WTC11 (cell line): ENCODE measurements at regions not wholly inside any gene's neighbourhood (a gene's known extent, or its start where the extent isn't known, plus 50 kb on each side); places are given as distances from the start of the nearest gene placed in this dataset.

ENCODE experiments used
- ATAC-seq: fragments of 200-7000 bp; cut with Tn5 transposase; 2 replicates; pipeline ENCODE4 v1.10.0; 2021; ENCODE audit warnings: mild to moderate bottlenecking, moderate library complexity
- CTCF ChIA-PET: fragments of 300-600 bp; sonication (Branson Sonifier 250); formaldehyde crosslinking; loops from one replicate; lab custom pipeline; 2021; ENCODE audit warnings: antibody characterized with exemption; lab: Charles Lee
- POLR2A ChIA-PET: fragments of 350-600 bp; sonication (Branson Sonifier 250); formaldehyde crosslinking; loops from one replicate; lab custom pipeline; 2021; ENCODE audit warnings: antibody characterized with exemption; lab: Charles Lee
- DNase-seq: peaks from one replicate; pipeline ENCODE4 v3.0.0; 2021; ENCODE audit warnings: low spot score
- H3K27ac Mint-ChIP-seq: 2 replicates; pipeline ENCODE4 v1.8.0; 2021; ENCODE audit warnings: mixed read lengths
- H3K27me3 Mint-ChIP-seq: 2 replicates; pipeline ENCODE4 v1.8.0; 2021; ENCODE audit warnings: low read depth, mild to moderate bottlenecking, moderate library complexity, mixed read lengths
- H3K36me3 Mint-ChIP-seq: 2 replicates; pipeline ENCODE4 v1.8.0; 2021; ENCODE audit warnings: mixed read lengths
- H3K4me1 Mint-ChIP-seq: 2 replicates; pipeline ENCODE4 v1.8.0; 2022; ENCODE audit warnings: mixed read lengths
- H3K4me3 Mint-ChIP-seq: 2 replicates; pipeline ENCODE4 v1.8.0; 2021; ENCODE audit warnings: mild to moderate bottlenecking, moderate library complexity, mixed read lengths
- H3K9me3 Mint-ChIP-seq: 2 replicates; pipeline ENCODE4 v1.8.0; 2021; ENCODE audit warnings: mixed read lengths
- ARID4B ChIP-seq: sonication (generic); formaldehyde crosslinking; IDR thresholded peaks from 2 replicates; pipeline ENCODE4 v1.8.0; 2023; ENCODE audit warnings: missing genetic modification reagents, mild to moderate bottlenecking, borderline replicate concordance
- CTCF ChIP-seq: fragments of 200-600 bp; IDR thresholded peaks from 2 replicates; pipeline ENCODE4 v1.8.0; 2022; ENCODE audit warnings: antibody characterized with exemption
- E2F1 ChIP-seq: sonication (generic); formaldehyde crosslinking; IDR thresholded peaks from 2 replicates; pipeline ENCODE4 v1.8.0; 2022; ENCODE audit warnings: mild to moderate bottlenecking, missing genetic modification reagents
- E2F5 ChIP-seq: sonication (generic); formaldehyde crosslinking; IDR thresholded peaks from 2 replicates; pipeline ENCODE4 v1.8.1; 2022; ENCODE audit warnings: mild to moderate bottlenecking, moderate library complexity, missing genetic modification reagents
- ESRRA ChIP-seq: sonication (generic); formaldehyde crosslinking; IDR thresholded peaks from 2 replicates; pipeline ENCODE4 v1.8.1; 2022; ENCODE audit warnings: mild to moderate bottlenecking, missing genetic modification reagents, borderline replicate concordance
- IRF1 ChIP-seq: sonication (generic); formaldehyde crosslinking; IDR thresholded peaks from 2 replicates; pipeline ENCODE4 v1.8.0; 2023; ENCODE audit warnings: missing genetic modification reagents
- NR2C2 ChIP-seq: sonication (generic); formaldehyde crosslinking; IDR thresholded peaks from 2 replicates; pipeline ENCODE4 v1.8.0; 2022; ENCODE audit warnings: mild to moderate bottlenecking, missing genetic modification reagents
- PRRX2 ChIP-seq: fragments of 250-450 bp; sonication (Bioruptor Pico); IDR thresholded peaks from 2 replicates; pipeline ENCODE4 v1.8.0; 2021; ENCODE audit warnings: mild to moderate bottlenecking
- RELA ChIP-seq: sonication (generic); formaldehyde crosslinking; IDR thresholded peaks from 2 replicates; pipeline ENCODE4 v1.8.1; 2022; ENCODE audit warnings: missing genetic modification reagents, mild to moderate bottlenecking, borderline replicate concordance
- ZNF671 ChIP-seq: fragments of 250-450 bp; sonication (Bioruptor Pico); IDR thresholded peaks from 2 replicates; pipeline ENCODE4 v1.8.0; 2021; ENCODE audit warnings: mild to moderate bottlenecking
- TF ChIP-seq, protein P1 (sequence below): sonication (generic); formaldehyde crosslinking; IDR thresholded peaks from 2 replicates; pipeline ENCODE4 v1.8.1; 2023; ENCODE audit warnings: mild to moderate bottlenecking, missing genetic modification reagents
- TF ChIP-seq, protein P2 (sequence below): fragments of 250-450 bp; sonication (Bioruptor Pico); IDR thresholded peaks from 2 replicates; pipeline ENCODE4 v2.1.2; 2022; ENCODE audit warnings: mild to moderate bottlenecking, moderate library complexity

DNA sequence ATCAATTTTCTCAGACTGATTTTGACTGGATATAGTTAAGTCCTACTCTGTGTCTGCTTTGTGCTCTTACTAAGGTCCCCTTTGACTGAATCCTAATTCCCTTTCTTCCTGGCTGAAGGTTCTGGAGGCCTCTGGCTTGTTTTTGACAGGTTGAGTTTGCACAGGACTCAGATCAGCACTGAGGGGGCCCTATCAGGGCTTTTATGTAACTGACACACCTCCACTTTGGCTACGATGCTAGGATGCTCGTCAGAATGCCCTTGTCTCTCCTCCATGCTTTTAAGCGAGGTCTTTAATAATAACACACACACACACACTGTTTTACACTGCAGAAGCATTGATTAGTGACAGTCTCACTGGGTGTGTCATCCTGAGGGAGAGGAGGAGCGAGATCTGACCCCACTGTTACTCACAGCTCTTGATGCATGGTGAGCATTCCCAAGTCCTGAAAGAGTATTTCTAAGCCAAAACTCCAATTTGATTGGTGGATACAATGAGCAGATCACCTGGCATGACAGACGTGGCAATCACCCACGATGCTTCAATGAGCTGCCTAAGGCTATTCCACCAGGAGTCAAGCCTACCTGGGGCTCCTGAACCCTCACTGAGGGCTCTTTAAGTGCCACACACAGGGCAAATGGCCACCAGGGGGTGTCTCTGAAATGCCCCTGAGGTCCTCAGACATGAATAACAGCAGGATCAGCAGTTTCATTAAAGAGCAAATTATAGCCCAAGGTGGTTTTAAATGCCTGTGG is 130.4 kb upstream of the CPEB2 start:
- H3K36me3 Mint-ChIP-seq = no peaks in the 10 kb centered on the region
- no peak overlapping the region for H3K27ac Mint-ChIP-seq
- DNase-seq (peak; percentile 69), ATAC-seq (peak; percentile 86)
- CTCF ChIA-PET = interaction anchor here (0.7 to 1.1 kb wide), 3 partner anchors 9 to 30 kb away, joined by 3 read pairs; no protein-coding TSS in a partner anchor
- TF ChIP-seq CTCF = peak; percentile 60
- TF ChIP-seq, protein P1, sequence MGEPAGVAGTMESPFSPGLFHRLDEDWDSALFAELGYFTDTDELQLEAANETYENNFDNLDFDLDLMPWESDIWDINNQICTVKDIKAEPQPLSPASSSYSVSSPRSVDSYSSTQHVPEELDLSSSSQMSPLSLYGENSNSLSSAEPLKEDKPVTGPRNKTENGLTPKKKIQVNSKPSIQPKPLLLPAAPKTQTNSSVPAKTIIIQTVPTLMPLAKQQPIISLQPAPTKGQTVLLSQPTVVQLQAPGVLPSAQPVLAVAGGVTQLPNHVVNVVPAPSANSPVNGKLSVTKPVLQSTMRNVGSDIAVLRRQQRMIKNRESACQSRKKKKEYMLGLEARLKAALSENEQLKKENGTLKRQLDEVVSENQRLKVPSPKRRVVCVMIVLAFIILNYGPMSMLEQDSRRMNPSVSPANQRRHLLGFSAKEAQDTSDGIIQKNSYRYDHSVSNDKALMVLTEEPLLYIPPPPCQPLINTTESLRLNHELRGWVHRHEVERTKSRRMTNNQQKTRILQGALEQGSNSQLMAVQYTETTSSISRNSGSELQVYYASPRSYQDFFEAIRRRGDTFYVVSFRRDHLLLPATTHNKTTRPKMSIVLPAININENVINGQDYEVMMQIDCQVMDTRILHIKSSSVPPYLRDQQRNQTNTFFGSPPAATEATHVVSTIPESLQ (CRISPR knock-in tag) = no peak
- H3K4me1 Mint-ChIP-seq = peaks cover 25% of the 10 kb centered on the region
- H3K27me3 Mint-ChIP-seq = peaks cover 27% of the 10 kb centered on the region
- POLR2A ChIA-PET = no interaction called here
- peaks cover 4% of the 10 kb centered on the region for H3K9me3 Mint-ChIP-seq
- H3K4me3 Mint-ChIP-seq = no peak overlapping the region

DNA sequence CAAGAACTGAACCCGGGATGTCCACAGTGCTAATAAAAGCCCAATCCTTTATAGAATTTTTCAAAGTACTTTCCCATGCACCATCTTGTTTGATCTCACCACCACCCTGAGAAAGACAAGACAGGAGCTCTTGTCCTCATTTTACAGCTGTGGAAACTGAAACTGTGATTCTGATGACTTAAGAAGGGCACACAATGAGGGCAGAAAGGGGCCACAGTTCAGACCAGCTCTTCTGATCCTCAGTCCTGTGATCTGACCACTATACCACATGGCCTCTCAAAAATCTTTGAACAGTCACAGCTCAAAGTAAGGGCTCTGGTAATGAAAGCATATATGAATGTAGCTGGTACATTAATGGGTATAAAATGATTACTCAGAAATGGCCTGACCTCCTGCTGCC is 127.3 kb upstream of the CPEB2 start:
- H3K27ac Mint-ChIP-seq = no peak overlapping the region
- no peak for ATAC-seq
- POLR2A ChIA-PET = no interaction called here
- TF ChIP-seq NR2C2 (CRISPR knock-in tag) (no peak), RELA (CRISPR knock-in tag) (no peak), E2F5 (CRISPR knock-in tag) (no peak), PRRX2 (CRISPR knock-in tag) (no peak), IRF1 (no peak), ZNF671 (CRISPR knock-in tag) (no peak), ARID4B (no peak), E2F1 (CRISPR knock-in tag) (no peak), ESRRA (CRISPR knock-in tag) (no peak)
- TF ChIP-seq, protein P1 (CRISPR knock-in tag) = no peak
- TF ChIP-seq, protein P2, sequence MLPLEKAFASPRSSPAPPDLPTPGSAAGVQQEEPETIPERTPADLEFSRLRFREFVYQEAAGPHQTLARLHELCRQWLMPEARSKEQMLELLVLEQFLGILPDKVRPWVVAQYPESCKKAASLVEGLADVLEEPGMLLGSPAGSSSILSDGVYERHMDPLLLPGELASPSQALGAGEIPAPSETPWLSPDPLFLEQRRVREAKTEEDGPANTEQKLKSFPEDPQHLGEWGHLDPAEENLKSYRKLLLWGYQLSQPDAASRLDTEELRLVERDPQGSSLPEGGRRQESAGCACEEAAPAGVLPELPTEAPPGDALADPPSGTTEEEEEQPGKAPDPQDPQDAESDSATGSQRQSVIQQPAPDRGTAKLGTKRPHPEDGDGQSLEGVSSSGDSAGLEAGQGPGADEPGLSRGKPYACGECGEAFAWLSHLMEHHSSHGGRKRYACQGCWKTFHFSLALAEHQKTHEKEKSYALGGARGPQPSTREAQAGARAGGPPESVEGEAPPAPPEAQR = no peak
- TF ChIP-seq, all 79 proteins: peak for 0
- CTCF ChIA-PET = no interaction called here
- H3K27me3 Mint-ChIP-seq = peaks cover 27% of the 10 kb centered on the region
- no peak for DNase-seq
- peaks cover 17% of the 10 kb centered on the region for H3K4me1 Mint-ChIP-seq
- H3K36me3 Mint-ChIP-seq = no peaks in the 10 kb centered on the region
- H3K9me3 Mint-ChIP-seq = peaks cover 4% of the 10 kb centered on the region
- H3K4me3 Mint-ChIP-seq = no peak overlapping the region
